ENCODE measurements at regions not wholly inside any gene's neighbourhood (a gene's known extent, or its start where the extent isn't known, plus 50 kb on each side); places are given as distances from the start of the nearest gene placed in this dataset.

GRCh38 chr4:63644396-63644795 lies 764.9 kb downstream of the TECRL start:
- no peak for ATAC-seq (ENCODE audit: low read depth)
- dilution Hi-C loops (cut with HindIII; ENCODE audit: low sequenced_read_pairs, unreplicated experiment) = no loop called here
- POLR2A ChIA-PET (ENCODE audit: unreplicated experiment) = no interaction called here

More at GRCh38 chr4:63644396-63644795, 764.9 kb downstream of the TECRL start:
- H3K4ac ChIP-seq (ENCODE audit: low read depth, low read length) = no peak overlapping the region
- no peaks in the 10 kb centered on the region for H4K20me1 ChIP-seq (ENCODE audit: insufficient read depth, low read length)
- no peak overlapping the region for H2AK9ac ChIP-seq (replicated peaks; ENCODE audit: low read depth, low read length, poor library complexity)
- no peaks in the 10 kb centered on the region for H3K9me3 ChIP-seq (ENCODE audit: control insufficient read depth, insufficient read depth, low read length)
- no peaks in the 10 kb centered on the region for H3K9me1 ChIP-seq (ENCODE audit: insufficient read depth, low read length)
- no peak overlapping the region for H3K23ac ChIP-seq (ENCODE audit: low read depth, low read length)
- H3K4me3 ChIP-seq (ENCODE audit: insufficient read depth, low read depth, low read length) = no peak overlapping the region
- WGBS, 2 experiments (ENCODE audit: extremely low coverage in 2 of 2, insufficient read length in 1 of 2) = no CpG with 5 or more reads among the region's 3 CpGs
- no peak overlapping the region for H3K18ac ChIP-seq (ENCODE audit: low read depth, low read length)
- H3K4me2 ChIP-seq (ENCODE audit: low read depth, low read length) = no peak overlapping the region
- H2BK15ac ChIP-seq (ENCODE audit: low read depth, low read length) = no peak overlapping the region
- no peak overlapping the region for H3K56ac ChIP-seq (ENCODE audit: extremely low read depth, insufficient read depth, low read length)
- H4K5ac ChIP-seq (ENCODE audit: low read depth, low read length) = no peak overlapping the region
- no peak overlapping the region for H2BK20ac ChIP-seq (ENCODE audit: low read depth, low read length)
- TF ChIP-seq POLR2A (IDR thresholded peaks at IDR 0.05; ENCODE audit: low read depth, low read length) = no peak
- TF ChIP-seq USF2 (IDR thresholded peaks at IDR 0.05; ENCODE audit: low read depth, low read length) = no peak
- TF ChIP-seq RAD21 (IDR thresholded peaks at IDR 0.05; ENCODE audit: low read length) = no peak
- no peak for TF ChIP-seq MAZ (IDR thresholded peaks at IDR 0.05; ENCODE audit: borderline replicate concordance, low read depth, low read length)
- in situ Hi-C loops (cut with MboI; ENCODE audit: low sequenced_read_pairs) = no loop called here
- H3K79me1 ChIP-seq (ENCODE audit: low read depth in 1 of 2, low read length in 2 of 2) = no peaks in the 10 kb centered on the region
- no peaks in the 10 kb centered on the region for H3K36me3 ChIP-seq (ENCODE audit: control insufficient read depth, insufficient read depth, low read length)
- H2BK5ac ChIP-seq (ENCODE audit: low read depth, low read length, poor library complexity, severe bottlenecking) = no peak overlapping the region
- intact Hi-C loops (cut with micrococcal nuclease) = no loop called here
- H2BK120ac ChIP-seq (ENCODE audit: low read depth, low read length) = no peak overlapping the region
- H2AFZ ChIP-seq (replicated peaks; ENCODE audit: low read length, poor library complexity) = no peak overlapping the region
- no TSS peak for BruUV-seq (replicated peaks)
- no peak for DNase-seq
- no peak overlapping the region for H4K91ac ChIP-seq (ENCODE audit: insufficient read depth, low read depth, low read length)
- H3K14ac ChIP-seq (replicated peaks; ENCODE audit: low read depth, low read length) = no peak overlapping the region
- CTCF ChIA-PET = no interaction called here
- H3K27ac ChIP-seq (ENCODE audit: insufficient read depth, low read length) = no peak overlapping the region
- H4K8ac ChIP-seq (ENCODE audit: low read depth in 2 of 2, low read length in 2 of 2) = no peak overlapping the region
- H3K4me1 ChIP-seq (ENCODE audit: control insufficient read depth, insufficient read depth, low read length) = no peaks in the 10 kb centered on the region
- no peaks in the 10 kb centered on the region for H3K27me3 ChIP-seq (ENCODE audit: control insufficient read depth, insufficient read depth, low read length)
- no peak overlapping the region for H2AK5ac ChIP-seq (ENCODE audit: low read depth, low read length)
- no peak overlapping the region for H3K9ac ChIP-seq (ENCODE audit: low read depth, low read length)

Measured in IMR-90 (cell line).